T-helper 1 cell treated with Interleukin-12 subunit alpha and Interleukin-12 subunit beta and Interleukin-4 antibody, amounts not matched to agents 30 μg/mL and 1 μg/mL, for 36 hours (primary cell): ENCODE measurements at regions not wholly inside any gene's neighbourhood (a gene's known extent, or its start where the extent isn't known, plus 50 kb on each side); places are given as distances from the start of the nearest gene placed in this dataset.

Experiments
- H3K27ac Mint-ChIP-seq: one replicate; pipeline ENCODE4 v1.8.0; 2021; ENCODE audit warnings: mild to moderate bottlenecking, mixed read lengths
- H3K27me3 Mint-ChIP-seq: one replicate; pipeline ENCODE4 v1.8.0; 2021; ENCODE audit warnings: low read depth, mixed read lengths
- H3K36me3 Mint-ChIP-seq: one replicate; pipeline ENCODE4 v1.8.0; 2021; ENCODE audit warnings: low read depth, mixed read lengths
- H3K4me1 Mint-ChIP-seq: one replicate; pipeline ENCODE4 v1.8.0; 2021; ENCODE audit warnings: low read depth, mixed read lengths
- H3K4me3 Mint-ChIP-seq: one replicate; pipeline ENCODE4 v1.8.0; 2021; ENCODE audit warnings: mild to moderate bottlenecking, moderate library complexity, mixed read lengths
- H3K9me3 Mint-ChIP-seq: one replicate; pipeline ENCODE4 v1.8.0; 2021; ENCODE audit warnings: mixed read lengths

GRCh38 chr13:109380457-109380856 is 405.9 kb downstream of the IRS2 start:
- H3K9me3 Mint-ChIP-seq = no peaks in the 10 kb centered on the region
- H3K36me3 Mint-ChIP-seq = no peaks in the 10 kb centered on the region
- H3K4me1 Mint-ChIP-seq = no peaks in the 10 kb centered on the region
- no peaks in the 10 kb centered on the region for H3K27me3 Mint-ChIP-seq
- H3K27ac Mint-ChIP-seq = no peak overlapping the region
- no peak overlapping the region for H3K4me3 Mint-ChIP-seq

DNA sequence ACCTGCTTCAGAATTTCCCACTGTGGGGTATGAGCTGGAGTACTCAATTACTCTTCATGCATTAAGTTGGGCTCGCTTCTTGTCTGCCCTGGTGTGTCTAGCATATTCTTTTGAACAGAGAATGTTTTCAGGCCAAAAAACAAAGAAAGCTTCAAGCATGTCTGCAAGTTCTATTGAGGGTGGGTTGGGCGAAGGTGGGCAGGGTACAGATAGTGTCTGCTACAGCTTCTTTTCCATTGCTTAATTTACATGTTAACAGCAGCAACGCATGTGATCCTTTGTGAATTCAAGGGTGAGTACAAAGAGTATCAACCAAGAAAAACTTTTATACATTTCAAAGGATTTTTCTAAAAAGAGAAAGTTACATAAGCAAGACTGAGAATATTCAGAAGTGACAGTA is 406.5 kb downstream of the IRS2 start:
- no peaks in the 10 kb centered on the region for H3K36me3 Mint-ChIP-seq
- H3K27ac Mint-ChIP-seq = no peak overlapping the region
- no peaks in the 10 kb centered on the region for H3K27me3 Mint-ChIP-seq
- H3K9me3 Mint-ChIP-seq = no peaks in the 10 kb centered on the region
- H3K4me1 Mint-ChIP-seq = no peaks in the 10 kb centered on the region
- H3K4me3 Mint-ChIP-seq = no peak overlapping the region

DNA sequence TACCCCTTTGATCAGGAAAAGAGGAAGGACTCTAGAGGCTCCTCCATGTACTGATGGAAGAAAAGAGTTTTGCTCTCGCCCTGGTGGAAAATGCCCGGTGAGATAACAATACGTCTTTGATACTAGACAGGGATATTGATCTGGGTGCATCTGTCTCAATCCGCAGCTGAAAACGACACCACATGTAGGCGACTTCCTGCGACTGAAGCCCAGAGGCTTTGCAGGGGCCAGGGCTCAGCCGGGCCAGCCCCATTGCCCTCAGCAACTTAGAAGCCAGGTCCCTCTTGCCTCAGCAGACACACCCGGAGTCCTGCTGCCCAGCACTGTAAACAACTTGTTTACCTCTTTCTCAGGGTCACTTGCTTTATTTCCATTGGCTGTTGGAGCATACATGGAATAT is 409.4 kb downstream of the IRS2 start:
- H3K36me3 Mint-ChIP-seq = no peaks in the 10 kb centered on the region
- H3K27me3 Mint-ChIP-seq = no peaks in the 10 kb centered on the region
- no peak overlapping the region for H3K4me3 Mint-ChIP-seq
- H3K4me1 Mint-ChIP-seq = no peaks in the 10 kb centered on the region
- no peaks in the 10 kb centered on the region for H3K9me3 Mint-ChIP-seq
- no peak overlapping the region for H3K27ac Mint-ChIP-seq

DNA sequence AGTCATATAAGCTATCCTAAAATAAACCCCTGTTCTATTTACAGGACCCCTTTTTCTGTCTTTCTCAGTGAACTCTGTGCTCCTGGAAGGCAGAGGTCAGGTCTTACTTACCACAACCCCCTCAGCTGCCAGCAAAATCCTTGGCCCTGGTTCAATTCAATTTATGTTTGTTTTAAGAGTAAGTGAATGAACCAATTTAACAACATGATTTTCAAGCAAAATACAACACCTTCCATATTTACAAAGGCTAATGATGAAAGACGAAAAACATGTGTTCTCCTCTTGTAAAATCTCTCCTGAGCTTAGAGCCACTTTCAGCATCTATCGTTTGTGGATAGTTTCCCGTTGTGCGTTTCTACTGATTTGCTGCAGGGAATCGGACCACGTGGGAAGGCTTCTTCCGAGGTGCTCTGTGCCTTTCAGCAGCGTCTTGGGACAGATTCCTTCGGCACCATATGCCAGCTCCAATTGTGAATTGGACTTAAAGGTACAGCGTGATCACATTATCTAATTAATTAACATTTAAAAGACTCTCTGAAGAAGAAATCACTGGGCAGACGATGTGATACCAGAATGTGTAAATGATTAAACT is 411.7 kb downstream of the IRS2 start:
- H3K36me3 Mint-ChIP-seq = no peaks in the 10 kb centered on the region
- H3K4me1 Mint-ChIP-seq = no peaks in the 10 kb centered on the region
- no peaks in the 10 kb centered on the region for H3K27me3 Mint-ChIP-seq
- no peaks in the 10 kb centered on the region for H3K9me3 Mint-ChIP-seq
- no peak overlapping the region for H3K4me3 Mint-ChIP-seq
- H3K27ac Mint-ChIP-seq = no peak overlapping the region

- Mint-ChIP-seq H3K36me3 (no peaks in the 10 kb centered on the region), H3K4me1 (no peaks in the 10 kb centered on the region), H3K4me3 (no peak overlapping the region), H3K9me3 (no peaks in the 10 kb centered on the region), H3K27ac (no peak overlapping the region), H3K27me3 (no peaks in the 10 kb centered on the region)
Measured at GRCh38 chr13:109372666-109373065, 413.7 kb downstream of the IRS2 start.

GRCh38 chr13:109371066-109371465 is 415.3 kb downstream of the IRS2 start:
- no peak overlapping the region for H3K4me3 Mint-ChIP-seq
- no peaks in the 10 kb centered on the region for H3K9me3 Mint-ChIP-seq
- H3K27ac Mint-ChIP-seq = no peak overlapping the region
- H3K36me3 Mint-ChIP-seq = no peaks in the 10 kb centered on the region
- H3K27me3 Mint-ChIP-seq = no peaks in the 10 kb centered on the region
- no peaks in the 10 kb centered on the region for H3K4me1 Mint-ChIP-seq

DNA sequence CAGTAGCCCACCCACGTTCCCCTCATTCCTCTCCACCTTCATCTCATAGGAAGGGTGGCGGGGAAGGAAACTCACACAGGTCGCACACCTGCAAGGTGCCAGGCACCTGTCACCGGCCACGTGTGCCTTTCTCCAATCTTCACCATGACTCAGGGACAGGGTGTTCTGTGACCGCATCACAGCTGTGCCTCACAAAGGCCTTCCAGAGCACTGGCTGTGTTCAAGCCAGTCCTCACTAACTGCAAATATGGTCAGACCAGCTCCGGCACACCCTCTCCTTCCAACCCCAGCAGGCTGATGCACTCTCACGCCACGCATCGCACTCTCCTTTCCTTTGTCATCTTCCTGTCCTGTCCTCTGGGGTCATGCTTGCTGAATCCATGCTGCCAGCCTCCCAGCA is 415.9 kb downstream of the IRS2 start:
- no peak overlapping the region for H3K27ac Mint-ChIP-seq
- no peaks in the 10 kb centered on the region for H3K4me1 Mint-ChIP-seq
- H3K9me3 Mint-ChIP-seq = no peaks in the 10 kb centered on the region
- no peak overlapping the region for H3K4me3 Mint-ChIP-seq
- no peaks in the 10 kb centered on the region for H3K36me3 Mint-ChIP-seq
- H3K27me3 Mint-ChIP-seq = no peaks in the 10 kb centered on the region

- H3K4me3 Mint-ChIP-seq = no peak overlapping the region
- H3K36me3 Mint-ChIP-seq = no peaks in the 10 kb centered on the region
- no peak overlapping the region for H3K27ac Mint-ChIP-seq
- no peaks in the 10 kb centered on the region for H3K27me3 Mint-ChIP-seq
- no peaks in the 10 kb centered on the region for H3K4me1 Mint-ChIP-seq
- H3K9me3 Mint-ChIP-seq = no peaks in the 10 kb centered on the region
Measured at GRCh38 chr13:109369353-109370052, 416.9 kb downstream of the IRS2 start.

- H3K27ac Mint-ChIP-seq = no peak overlapping the region
- no peaks in the 10 kb centered on the region for H3K9me3 Mint-ChIP-seq
- H3K4me3 Mint-ChIP-seq = no peak overlapping the region
- H3K4me1 Mint-ChIP-seq = no peaks in the 10 kb centered on the region
- no peaks in the 10 kb centered on the region for H3K27me3 Mint-ChIP-seq
- H3K36me3 Mint-ChIP-seq = no peaks in the 10 kb centered on the region
Measured at GRCh38 chr13:109368230-109368629, 418.2 kb downstream of the IRS2 start.

GRCh38 chr13:109366525-109366924 is 419.9 kb downstream of the IRS2 start:
- H3K27ac Mint-ChIP-seq = no peak overlapping the region

GRCh38 chr13:109363431-109363830 is 423.0 kb downstream of the IRS2 start:
- Mint-ChIP-seq H3K27ac (no peak overlapping the region), H3K36me3 (no peaks in the 10 kb centered on the region), H3K27me3 (peaks cover 3% of the 10 kb centered on the region), H3K4me1 (no peaks in the 10 kb centered on the region), H3K4me3 (no peak overlapping the region), H3K9me3 (no peaks in the 10 kb centered on the region)

More at GRCh38 chr13:109366525-109366924, 419.9 kb downstream of the IRS2 start:
- no peaks in the 10 kb centered on the region for H3K9me3 Mint-ChIP-seq
- H3K36me3 Mint-ChIP-seq = no peaks in the 10 kb centered on the region
- H3K27me3 Mint-ChIP-seq = peaks cover 2% of the 10 kb centered on the region
- no peaks in the 10 kb centered on the region for H3K4me1 Mint-ChIP-seq
- H3K4me3 Mint-ChIP-seq = no peak overlapping the region

- Mint-ChIP-seq H3K4me1 (no peaks in the 10 kb centered on the region), H3K27ac (no peak overlapping the region), H3K36me3 (no peaks in the 10 kb centered on the region), H3K9me3 (no peaks in the 10 kb centered on the region), H3K4me3 (no peak overlapping the region), H3K27me3 (peaks cover 3% of the 10 kb centered on the region)
Measured at GRCh38 chr13:109362616-109363015, 423.8 kb downstream of the IRS2 start.

DNA sequence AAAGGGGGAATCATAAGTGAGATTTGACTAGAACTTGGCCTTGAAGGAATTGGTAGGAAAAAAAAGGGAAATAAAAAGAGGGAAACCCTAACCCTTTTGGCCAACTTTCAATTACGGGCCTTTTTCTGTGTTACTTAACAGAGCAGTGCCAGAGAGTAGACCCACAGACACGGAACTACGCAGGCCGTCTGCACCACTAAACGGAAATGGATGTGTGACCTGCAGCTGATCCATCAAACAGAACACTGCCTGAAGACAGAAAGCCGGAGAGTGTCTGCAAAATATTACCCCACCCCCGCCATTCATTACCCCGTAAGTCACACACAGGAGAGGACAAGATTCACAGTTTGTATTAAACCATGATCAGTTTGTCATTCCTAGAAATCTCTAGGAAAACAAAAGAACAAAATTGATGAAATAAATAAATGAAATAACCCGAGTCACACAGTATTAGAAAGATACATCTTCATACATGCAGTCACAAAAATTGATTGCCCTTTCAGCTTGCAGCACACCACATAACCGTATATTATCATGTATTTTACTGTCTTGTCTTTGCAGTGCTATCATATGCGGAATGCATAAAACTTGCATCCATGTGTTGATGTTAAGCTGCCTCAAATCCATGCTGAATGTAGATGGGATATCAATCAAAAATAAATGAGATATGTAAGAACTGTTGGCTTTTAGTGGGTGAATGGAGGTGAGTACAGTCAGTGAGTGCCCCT is 424.7 kb downstream of the IRS2 start:
- no peaks in the 10 kb centered on the region for H3K4me1 Mint-ChIP-seq
- peaks cover 3% of the 10 kb centered on the region for H3K27me3 Mint-ChIP-seq
- H3K36me3 Mint-ChIP-seq = no peaks in the 10 kb centered on the region
- no peak overlapping the region for H3K27ac Mint-ChIP-seq
- H3K4me3 Mint-ChIP-seq = no peak overlapping the region
- H3K9me3 Mint-ChIP-seq = no peaks in the 10 kb centered on the region

- H3K9me3 Mint-ChIP-seq = no peaks in the 10 kb centered on the region
- H3K27ac Mint-ChIP-seq = no peak overlapping the region
Measured at GRCh38 chr13:109357751-109358471, 428.5 kb downstream of the IRS2 start.

More at GRCh38 chr13:109357751-109358471, 428.5 kb downstream of the IRS2 start:
- Mint-ChIP-seq H3K4me1 (no peaks in the 10 kb centered on the region), H3K36me3 (no peaks in the 10 kb centered on the region), H3K4me3 (no peak overlapping the region), H3K27me3 (peaks cover 3% of the 10 kb centered on the region)
